ENCODE measurements at regions not wholly inside any gene's neighbourhood (a gene's known extent, or its start where the extent isn't known, plus 50 kb on each side); places are given as distances from the start of the nearest gene placed in this dataset.

GRCh38 chr1:93805027-93805610 is 73.9 kb downstream of the DNTTIP2 start:
- Histone ChIP-seq H3K9me3 (ENCODE audit: severe bottlenecking) (peaks cover 2% of the 10 kb centered on the region), H3K4me3 (ENCODE audit: severe bottlenecking) (no peak overlapping the region), H3K27me3 (ENCODE audit: insufficient read depth, poor library complexity, severe bottlenecking) (no peaks in the 10 kb centered on the region), H3K27ac (ENCODE audit: poor library complexity, severe bottlenecking) (peak overlapping the region; percentile 96), H3K4me1 (ENCODE audit: insufficient read depth, poor library complexity, severe bottlenecking) (peaks cover 26% of the 10 kb centered on the region), H3K36me3 (ENCODE audit: low read depth) (no peaks in the 10 kb centered on the region; the same call in 1 of the 2 replicates)
- ATAC-seq (ENCODE audit: low read depth) (peak; percentile 70), DNase-seq (ENCODE audit: low spot score) (no peak)
- TF ChIP-seq, protein P1, sequence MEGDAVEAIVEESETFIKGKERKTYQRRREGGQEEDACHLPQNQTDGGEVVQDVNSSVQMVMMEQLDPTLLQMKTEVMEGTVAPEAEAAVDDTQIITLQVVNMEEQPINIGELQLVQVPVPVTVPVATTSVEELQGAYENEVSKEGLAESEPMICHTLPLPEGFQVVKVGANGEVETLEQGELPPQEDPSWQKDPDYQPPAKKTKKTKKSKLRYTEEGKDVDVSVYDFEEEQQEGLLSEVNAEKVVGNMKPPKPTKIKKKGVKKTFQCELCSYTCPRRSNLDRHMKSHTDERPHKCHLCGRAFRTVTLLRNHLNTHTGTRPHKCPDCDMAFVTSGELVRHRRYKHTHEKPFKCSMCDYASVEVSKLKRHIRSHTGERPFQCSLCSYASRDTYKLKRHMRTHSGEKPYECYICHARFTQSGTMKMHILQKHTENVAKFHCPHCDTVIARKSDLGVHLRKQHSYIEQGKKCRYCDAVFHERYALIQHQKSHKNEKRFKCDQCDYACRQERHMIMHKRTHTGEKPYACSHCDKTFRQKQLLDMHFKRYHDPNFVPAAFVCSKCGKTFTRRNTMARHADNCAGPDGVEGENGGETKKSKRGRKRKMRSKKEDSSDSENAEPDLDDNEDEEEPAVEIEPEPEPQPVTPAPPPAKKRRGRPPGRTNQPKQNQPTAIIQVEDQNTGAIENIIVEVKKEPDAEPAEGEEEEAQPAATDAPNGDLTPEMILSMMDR (IDR thresholded peaks at IDR 0.05; ENCODE audit: poor library complexity, severe bottlenecking), result no peak

DNA sequence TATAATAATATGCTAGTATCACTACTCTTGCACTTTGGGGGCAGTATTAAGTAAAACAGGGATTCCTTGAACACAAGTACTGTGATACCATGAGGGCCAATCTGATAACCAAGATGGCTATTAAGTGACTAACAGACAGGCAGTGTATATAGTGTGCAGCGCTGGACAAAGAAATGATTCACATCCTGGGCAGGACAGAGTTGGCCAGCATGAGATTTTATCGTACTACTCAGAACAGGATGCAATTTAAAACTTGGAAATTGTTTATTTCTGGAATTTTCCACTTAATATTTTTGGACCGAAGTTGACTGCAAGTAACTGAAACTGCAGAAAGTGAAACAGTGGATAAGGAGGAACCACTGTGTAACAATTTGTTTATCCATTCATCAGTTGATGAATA is 74.6 kb downstream of the DNTTIP2 start:
- peak overlapping the region; percentile 96 for H3K27ac ChIP-seq (ENCODE audit: poor library complexity, severe bottlenecking)
- TF ChIP-seq, protein P1 (IDR thresholded peaks at IDR 0.05; ENCODE audit: poor library complexity, severe bottlenecking), result no peak
- H3K9me3 ChIP-seq (ENCODE audit: severe bottlenecking), result peaks cover 2% of the 10 kb centered on the region
- peaks cover 26% of the 10 kb centered on the region for H3K4me1 ChIP-seq (ENCODE audit: insufficient read depth, poor library complexity, severe bottlenecking)
- DNase-seq (ENCODE audit: low spot score), result no peak
- peak; percentile 100 for ATAC-seq (ENCODE audit: low read depth)
- H3K27me3 ChIP-seq (ENCODE audit: insufficient read depth, poor library complexity, severe bottlenecking), result no peaks in the 10 kb centered on the region
- no peak overlapping the region for H3K4me3 ChIP-seq (ENCODE audit: severe bottlenecking)
- H3K36me3 ChIP-seq (ENCODE audit: low read depth), result no peaks in the 10 kb centered on the region; the same call in 1 of the 2 replicates

DNA sequence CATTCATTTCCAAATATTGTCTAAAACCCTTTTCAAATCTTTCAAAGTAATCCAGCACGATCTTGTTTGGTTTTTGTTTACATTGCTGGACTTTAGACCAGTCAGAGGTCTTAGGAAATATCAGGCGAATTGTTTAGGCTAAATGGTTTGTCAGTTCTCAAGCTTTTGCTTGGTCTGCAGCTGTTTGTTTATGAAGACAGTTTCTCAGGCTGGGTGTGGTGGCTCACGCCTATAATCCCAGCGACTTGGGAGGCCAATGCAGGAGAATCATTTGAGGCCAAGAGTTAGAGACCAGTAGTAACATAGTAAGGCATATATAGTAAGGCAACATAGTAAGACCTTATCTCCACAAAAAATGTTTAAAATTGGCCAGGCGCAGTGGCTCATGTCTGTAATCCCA is 77.5 kb downstream of the DNTTIP2 start:
- ATAC-seq (ENCODE audit: low read depth) (no peak), DNase-seq (ENCODE audit: low spot score) (no peak)
- peak overlapping the region; percentile 96 for H3K27ac ChIP-seq (ENCODE audit: poor library complexity, severe bottlenecking)
- peaks cover 36% of the 10 kb centered on the region for H3K4me1 ChIP-seq (ENCODE audit: insufficient read depth, poor library complexity, severe bottlenecking)
- no peak overlapping the region for H3K4me3 ChIP-seq (ENCODE audit: severe bottlenecking)
- TF ChIP-seq, protein P1 (IDR thresholded peaks at IDR 0.05; ENCODE audit: poor library complexity, severe bottlenecking), result no peak
- H3K9me3 ChIP-seq (ENCODE audit: severe bottlenecking), result no peaks in the 10 kb centered on the region
- H3K27me3 ChIP-seq (ENCODE audit: insufficient read depth, poor library complexity, severe bottlenecking), result no peaks in the 10 kb centered on the region
- no peaks in the 10 kb centered on the region for H3K36me3 ChIP-seq (ENCODE audit: low read depth)

DNA sequence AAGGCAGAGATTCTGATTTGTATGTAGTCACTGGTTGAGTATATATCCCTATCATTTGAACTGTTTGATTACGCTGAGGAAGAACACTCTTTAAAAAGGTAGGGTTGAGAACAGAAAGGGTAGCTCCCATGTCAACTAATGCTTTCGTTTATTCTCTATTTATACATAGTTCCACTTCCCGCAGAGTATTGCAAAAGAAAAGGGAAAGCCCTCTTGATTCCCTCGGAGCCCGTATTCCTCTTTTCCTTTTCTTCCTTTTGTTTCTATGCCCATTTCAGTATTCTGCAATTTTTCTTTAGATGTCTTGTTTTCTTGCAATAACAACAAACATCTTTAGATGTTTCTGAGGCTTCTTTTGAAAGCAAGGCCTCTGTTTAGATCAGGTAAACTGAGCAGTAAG is 78.2 kb downstream of the DNTTIP2 start:
- DNase-seq (ENCODE audit: low spot score) (no peak), ATAC-seq (ENCODE audit: low read depth) (no peak)
- TF ChIP-seq, protein P1 (IDR thresholded peaks at IDR 0.05; ENCODE audit: poor library complexity, severe bottlenecking), result no peak
- Histone ChIP-seq H3K4me3 (ENCODE audit: severe bottlenecking) (no peak overlapping the region), H3K4me1 (ENCODE audit: insufficient read depth, poor library complexity, severe bottlenecking) (peaks cover 34% of the 10 kb centered on the region), H3K27me3 (ENCODE audit: insufficient read depth, poor library complexity, severe bottlenecking) (no peaks in the 10 kb centered on the region), H3K27ac (ENCODE audit: poor library complexity, severe bottlenecking) (peak overlapping the region; percentile 96), H3K36me3 (ENCODE audit: low read depth) (no peaks in the 10 kb centered on the region), H3K9me3 (ENCODE audit: severe bottlenecking) (no peaks in the 10 kb centered on the region)

DNA sequence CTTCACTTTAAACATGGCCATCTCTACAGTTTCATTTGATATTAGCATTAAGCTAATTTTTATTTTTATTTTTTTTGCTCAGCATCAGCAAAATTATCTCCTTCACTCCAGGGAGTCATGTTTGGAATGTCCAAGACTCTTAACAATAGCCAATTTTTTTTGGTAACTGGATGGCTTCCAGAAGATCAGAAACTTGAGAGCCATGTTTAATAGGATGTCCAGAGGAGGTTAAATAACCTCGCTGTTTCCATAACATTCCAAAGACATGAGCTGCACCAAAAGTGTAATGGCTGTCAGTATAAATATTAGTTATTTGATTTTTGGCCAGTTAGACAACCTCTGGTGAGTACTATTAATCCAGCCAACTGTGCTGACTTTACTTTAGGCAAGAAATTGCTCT is 80.7 kb downstream of the DNTTIP2 start:
- TF ChIP-seq, protein P1 (IDR thresholded peaks at IDR 0.05; ENCODE audit: poor library complexity, severe bottlenecking), result no peak
- peaks cover 10% of the 10 kb centered on the region for H3K4me1 ChIP-seq (ENCODE audit: insufficient read depth, poor library complexity, severe bottlenecking)
- no peak overlapping the region for H3K4me3 ChIP-seq (ENCODE audit: severe bottlenecking)
- no peak for DNase-seq (ENCODE audit: low spot score)
- ATAC-seq (ENCODE audit: low read depth), result peak; percentile 88
- no peaks in the 10 kb centered on the region for H3K27me3 ChIP-seq (ENCODE audit: insufficient read depth, poor library complexity, severe bottlenecking)
- H3K9me3 ChIP-seq (ENCODE audit: severe bottlenecking), result no peaks in the 10 kb centered on the region
- H3K36me3 ChIP-seq (ENCODE audit: low read depth), result no peaks in the 10 kb centered on the region
- H3K27ac ChIP-seq (ENCODE audit: poor library complexity, severe bottlenecking), result peak overlapping the region; percentile 83

Measured in RWPE2 (cell line).